ENCODE measurements at regions not wholly inside any gene's neighbourhood (a gene's known extent, or its start where the extent isn't known, plus 50 kb on each side); places are given as distances from the start of the nearest gene placed in this dataset.

DNA sequence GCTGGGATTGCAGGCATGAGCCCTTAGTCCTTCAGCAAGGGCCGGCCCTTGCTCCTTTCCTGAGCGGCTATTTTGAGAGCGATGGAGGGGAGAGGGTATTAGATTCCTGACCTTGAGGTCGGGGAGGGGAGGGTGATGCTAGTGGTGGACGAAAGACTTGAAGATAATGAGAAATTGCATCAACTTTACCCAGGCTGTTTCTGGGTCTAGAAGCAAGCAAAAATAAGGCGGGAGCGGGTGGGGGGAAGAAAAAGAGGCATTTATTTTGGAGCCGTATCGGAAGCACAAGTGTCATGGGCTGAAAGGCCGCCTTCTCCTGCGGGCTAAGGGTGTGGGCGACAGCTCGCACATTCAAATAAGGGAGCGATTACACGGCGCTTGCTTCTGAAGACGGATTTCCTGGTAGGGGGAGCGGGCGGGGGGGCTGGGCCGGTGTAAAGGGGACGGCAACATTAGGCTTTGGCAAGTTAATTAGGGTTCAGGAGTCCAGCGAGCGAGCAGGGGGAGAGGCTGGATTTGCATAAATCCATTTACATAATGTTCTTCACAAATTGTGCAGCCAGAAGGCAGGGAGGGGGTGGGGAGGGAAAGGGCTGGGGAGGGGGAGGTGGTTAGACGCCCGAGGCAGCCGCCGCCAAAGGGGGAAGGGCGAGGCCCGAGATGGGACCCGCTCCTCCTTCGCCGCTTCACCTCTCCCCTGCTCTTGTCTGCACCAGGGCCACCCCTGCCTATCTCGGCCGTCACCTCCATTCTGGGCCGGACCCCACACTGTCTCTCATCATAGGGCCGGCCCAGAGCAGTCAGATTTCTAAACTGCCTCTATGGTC, 245.9 kb downstream of the MIAT start:
- Mint-ChIP-seq H3K4me1 (ENCODE audit: insufficient read depth, unreplicated experiment) (no peaks in the 10 kb centered on the region), H3K4me3 (ENCODE audit: unreplicated experiment) (no peak overlapping the region), H3K36me3 (ENCODE audit: insufficient read depth, unreplicated experiment) (no peaks in the 10 kb centered on the region), H3K27ac (ENCODE audit: low read depth, unreplicated experiment) (no peak overlapping the region), H3K9me3 (ENCODE audit: unreplicated experiment) (no peaks in the 10 kb centered on the region), H3K27me3 (ENCODE audit: insufficient read depth, unreplicated experiment) (peaks cover 80% of the 10 kb centered on the region)
- ChIA-PET POLR2A (no interaction called here), CTCF (no interaction called here)
- BruUV-seq (replicated peaks), result no TSS peak
- DNase-seq (ENCODE audit: unreplicated experiment), result no peak
- intact Hi-C loops (cut with micrococcal nuclease), result no loop called here
- TF ChIP-seq, protein P1, sequence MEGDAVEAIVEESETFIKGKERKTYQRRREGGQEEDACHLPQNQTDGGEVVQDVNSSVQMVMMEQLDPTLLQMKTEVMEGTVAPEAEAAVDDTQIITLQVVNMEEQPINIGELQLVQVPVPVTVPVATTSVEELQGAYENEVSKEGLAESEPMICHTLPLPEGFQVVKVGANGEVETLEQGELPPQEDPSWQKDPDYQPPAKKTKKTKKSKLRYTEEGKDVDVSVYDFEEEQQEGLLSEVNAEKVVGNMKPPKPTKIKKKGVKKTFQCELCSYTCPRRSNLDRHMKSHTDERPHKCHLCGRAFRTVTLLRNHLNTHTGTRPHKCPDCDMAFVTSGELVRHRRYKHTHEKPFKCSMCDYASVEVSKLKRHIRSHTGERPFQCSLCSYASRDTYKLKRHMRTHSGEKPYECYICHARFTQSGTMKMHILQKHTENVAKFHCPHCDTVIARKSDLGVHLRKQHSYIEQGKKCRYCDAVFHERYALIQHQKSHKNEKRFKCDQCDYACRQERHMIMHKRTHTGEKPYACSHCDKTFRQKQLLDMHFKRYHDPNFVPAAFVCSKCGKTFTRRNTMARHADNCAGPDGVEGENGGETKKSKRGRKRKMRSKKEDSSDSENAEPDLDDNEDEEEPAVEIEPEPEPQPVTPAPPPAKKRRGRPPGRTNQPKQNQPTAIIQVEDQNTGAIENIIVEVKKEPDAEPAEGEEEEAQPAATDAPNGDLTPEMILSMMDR (IDR thresholded peaks at IDR 0.05; ENCODE audit: unreplicated experiment), result no peak

DNA sequence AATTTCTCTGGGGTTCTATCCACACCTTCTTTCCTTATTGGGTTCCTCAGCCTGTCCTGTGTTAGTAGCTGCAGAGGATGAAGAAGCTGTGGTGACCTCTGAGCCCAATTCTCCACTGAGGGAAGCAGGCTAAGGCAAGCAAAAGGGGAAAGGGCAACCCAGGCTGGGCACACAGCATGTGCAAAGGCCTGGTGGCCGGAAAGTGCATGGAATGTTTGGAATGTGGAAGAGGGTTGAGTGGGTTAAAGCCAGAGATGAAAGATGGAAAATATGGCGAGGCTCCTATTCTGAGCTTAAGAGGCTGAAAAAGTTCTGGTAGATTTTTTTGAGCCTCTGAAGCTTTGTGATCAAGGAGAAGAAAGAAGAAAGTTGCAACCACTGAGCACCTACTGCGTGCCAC, 247.1 kb downstream of the MIAT start:
- intact Hi-C loops (cut with micrococcal nuclease), result no loop called here
- Mint-ChIP-seq H3K27me3 (ENCODE audit: insufficient read depth, unreplicated experiment) (peaks cover 79% of the 10 kb centered on the region), H3K4me3 (ENCODE audit: unreplicated experiment) (no peak overlapping the region), H3K27ac (ENCODE audit: low read depth, unreplicated experiment) (no peak overlapping the region), H3K4me1 (ENCODE audit: insufficient read depth, unreplicated experiment) (no peaks in the 10 kb centered on the region), H3K36me3 (ENCODE audit: insufficient read depth, unreplicated experiment) (no peaks in the 10 kb centered on the region), H3K9me3 (ENCODE audit: unreplicated experiment) (no peaks in the 10 kb centered on the region)
- POLR2A ChIA-PET, result no interaction called here
- no TSS peak for BruUV-seq (replicated peaks)
- TF ChIP-seq, protein P1 (IDR thresholded peaks at IDR 0.05; ENCODE audit: unreplicated experiment), result no peak
- CTCF ChIA-PET, result no interaction called here
- no peak for DNase-seq (ENCODE audit: unreplicated experiment)

DNA sequence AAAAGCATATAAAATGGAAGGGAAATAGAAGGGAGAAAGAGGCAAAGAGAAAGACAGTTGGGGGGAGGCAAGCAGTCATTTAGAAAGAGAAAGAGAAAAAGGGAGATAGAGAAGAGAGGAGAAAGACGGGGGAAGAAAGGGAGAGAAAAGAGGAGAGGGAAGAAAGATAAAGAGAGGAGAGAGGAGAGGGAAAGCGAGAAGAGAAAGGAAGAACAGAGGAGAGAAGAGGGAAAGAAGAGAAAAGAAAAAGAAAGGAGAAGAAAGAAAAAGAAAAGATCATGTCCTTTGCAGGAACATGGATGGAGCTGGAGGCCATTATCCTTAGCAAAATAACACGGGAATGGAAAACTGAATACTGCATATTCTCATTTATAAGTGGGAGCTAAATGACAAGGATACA, 247.7 kb downstream of the MIAT start:
- H3K4me3 Mint-ChIP-seq (ENCODE audit: unreplicated experiment), result no peak overlapping the region
- no peak overlapping the region for H3K27ac Mint-ChIP-seq (ENCODE audit: low read depth, unreplicated experiment)
- H3K36me3 Mint-ChIP-seq (ENCODE audit: insufficient read depth, unreplicated experiment), result no peaks in the 10 kb centered on the region
- BruUV-seq (replicated peaks), result no TSS peak
- intact Hi-C loops (cut with micrococcal nuclease), result no loop called here
- ChIA-PET POLR2A (no interaction called here), CTCF (no interaction called here)
- peaks cover 83% of the 10 kb centered on the region for H3K27me3 Mint-ChIP-seq (ENCODE audit: insufficient read depth, unreplicated experiment)
- DNase-seq (ENCODE audit: unreplicated experiment), result no peak
- no peaks in the 10 kb centered on the region for H3K9me3 Mint-ChIP-seq (ENCODE audit: unreplicated experiment)
- TF ChIP-seq, protein P1 (IDR thresholded peaks at IDR 0.05; ENCODE audit: unreplicated experiment), result no peak
- H3K4me1 Mint-ChIP-seq (ENCODE audit: insufficient read depth, unreplicated experiment), result no peaks in the 10 kb centered on the region

DNA sequence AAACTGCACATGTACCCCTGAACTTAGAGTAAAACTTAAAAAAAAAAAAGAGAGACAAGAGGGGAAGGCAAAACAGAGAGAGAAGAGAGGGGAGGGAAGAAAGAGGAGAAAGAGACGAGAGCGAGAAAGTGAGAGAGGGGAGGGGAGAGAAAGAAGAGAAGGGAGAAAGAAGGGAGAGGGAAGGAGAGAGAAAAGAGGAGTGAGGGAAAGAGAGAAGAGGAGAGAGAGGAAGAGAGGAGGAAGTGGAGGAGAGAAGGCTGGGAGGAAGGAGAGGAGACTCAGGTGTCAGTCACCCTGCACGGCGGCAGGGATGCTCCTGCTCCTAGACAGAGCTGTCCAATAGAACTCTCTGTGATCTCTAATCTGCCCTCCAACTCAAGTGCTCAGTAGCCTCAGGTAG, 248.3 kb downstream of the MIAT start:
- peaks cover 83% of the 10 kb centered on the region for H3K27me3 Mint-ChIP-seq (ENCODE audit: insufficient read depth, unreplicated experiment)
- TF ChIP-seq, protein P1 (IDR thresholded peaks at IDR 0.05; ENCODE audit: unreplicated experiment), result no peak
- BruUV-seq (replicated peaks), result no TSS peak
- H3K27ac Mint-ChIP-seq (ENCODE audit: low read depth, unreplicated experiment), result no peak overlapping the region
- intact Hi-C loops (cut with micrococcal nuclease), result no loop called here
- CTCF ChIA-PET, result interaction anchor here (1.4 kb wide), 1 partner anchor 10 kb away, joined by 3 read pairs; no protein-coding TSS in a partner anchor
- no peak for DNase-seq (ENCODE audit: unreplicated experiment)
- no peak overlapping the region for H3K4me3 Mint-ChIP-seq (ENCODE audit: unreplicated experiment)
- POLR2A ChIA-PET, result no interaction called here
- no peaks in the 10 kb centered on the region for H3K36me3 Mint-ChIP-seq (ENCODE audit: insufficient read depth, unreplicated experiment)
- no peaks in the 10 kb centered on the region for H3K9me3 Mint-ChIP-seq (ENCODE audit: unreplicated experiment)
- H3K4me1 Mint-ChIP-seq (ENCODE audit: insufficient read depth, unreplicated experiment), result no peaks in the 10 kb centered on the region
